ENCODE measurements at regions not wholly inside any gene's neighbourhood (a gene's known extent, or its start where the extent isn't known, plus 50 kb on each side); places are given as distances from the start of the nearest gene placed in this dataset.

GRCh38 chr14:101400830-101401229, 160.5 kb upstream of the DIO3 start:
- Histone ChIP-seq H3K4me2 (ENCODE audit: low read depth, low read length, poor library complexity, severe bottlenecking) (no peak overlapping the region), H3K4me3 (ENCODE audit: insufficient read depth, low read length, poor library complexity, severe bottlenecking) (no peak overlapping the region), H2AFZ (ENCODE audit: low read depth, low read length, severe bottlenecking) (no peak overlapping the region)

GRCh38 chr14:101402936-101403660, 158.2 kb upstream of the DIO3 start:
- Histone ChIP-seq H3F3A (ENCODE audit: insufficient read depth) (no peaks in the 10 kb centered on the region), H2AFZ (ENCODE audit: low read depth, low read length, severe bottlenecking) (no peak overlapping the region), H3K4me2 (ENCODE audit: low read depth, low read length, poor library complexity, severe bottlenecking) (no peak overlapping the region), H3K27me3 (ENCODE audit: low read length) (no peaks in the 10 kb centered on the region), H3K4me3 (ENCODE audit: insufficient read depth, low read length, poor library complexity, severe bottlenecking) (no peak overlapping the region), H4K20me1 (ENCODE audit: low read depth, low read length) (no peaks in the 10 kb centered on the region), H3K9ac (ENCODE audit: low read length) (no peak overlapping the region), H3K27ac (ENCODE audit: low read depth, low read length) (no peak overlapping the region), H3K9me3 (ENCODE audit: insufficient read depth, low read length) (no peaks in the 10 kb centered on the region), H3K36me3 (ENCODE audit: low read length) (no peaks in the 10 kb centered on the region), H3K79me2 (ENCODE audit: insufficient read depth, low read length) (no peaks in the 10 kb centered on the region), H3K9me2 (replicated peaks; ENCODE audit: insufficient read depth, low read length) (no peaks in the 10 kb centered on the region)
- TF ChIP-seq EZH2phosphoT487 (conservative IDR thresholded peaks at IDR 0.05; ENCODE audit: low read length): no peak
- TF ChIP-seq, protein P1, sequence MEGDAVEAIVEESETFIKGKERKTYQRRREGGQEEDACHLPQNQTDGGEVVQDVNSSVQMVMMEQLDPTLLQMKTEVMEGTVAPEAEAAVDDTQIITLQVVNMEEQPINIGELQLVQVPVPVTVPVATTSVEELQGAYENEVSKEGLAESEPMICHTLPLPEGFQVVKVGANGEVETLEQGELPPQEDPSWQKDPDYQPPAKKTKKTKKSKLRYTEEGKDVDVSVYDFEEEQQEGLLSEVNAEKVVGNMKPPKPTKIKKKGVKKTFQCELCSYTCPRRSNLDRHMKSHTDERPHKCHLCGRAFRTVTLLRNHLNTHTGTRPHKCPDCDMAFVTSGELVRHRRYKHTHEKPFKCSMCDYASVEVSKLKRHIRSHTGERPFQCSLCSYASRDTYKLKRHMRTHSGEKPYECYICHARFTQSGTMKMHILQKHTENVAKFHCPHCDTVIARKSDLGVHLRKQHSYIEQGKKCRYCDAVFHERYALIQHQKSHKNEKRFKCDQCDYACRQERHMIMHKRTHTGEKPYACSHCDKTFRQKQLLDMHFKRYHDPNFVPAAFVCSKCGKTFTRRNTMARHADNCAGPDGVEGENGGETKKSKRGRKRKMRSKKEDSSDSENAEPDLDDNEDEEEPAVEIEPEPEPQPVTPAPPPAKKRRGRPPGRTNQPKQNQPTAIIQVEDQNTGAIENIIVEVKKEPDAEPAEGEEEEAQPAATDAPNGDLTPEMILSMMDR (IDR thresholded peaks at IDR 0.05; ENCODE audit: insufficient read depth, low read length, poor library complexity, severe bottlenecking): no peak

More at GRCh38 chr14:101400830-101401229, 160.5 kb upstream of the DIO3 start:
- Histone ChIP-seq H3K27ac (ENCODE audit: low read depth, low read length) (no peak overlapping the region), H3K9me2 (replicated peaks; ENCODE audit: insufficient read depth, low read length) (no peaks in the 10 kb centered on the region), H3K9ac (ENCODE audit: low read length) (no peak overlapping the region), H3F3A (ENCODE audit: insufficient read depth) (no peaks in the 10 kb centered on the region), H4K20me1 (ENCODE audit: low read depth, low read length) (no peaks in the 10 kb centered on the region), H3K36me3 (ENCODE audit: low read length) (no peaks in the 10 kb centered on the region), H3K9me3 (ENCODE audit: insufficient read depth, low read length) (no peaks in the 10 kb centered on the region), H3K27me3 (ENCODE audit: low read length) (no peaks in the 10 kb centered on the region), H3K79me2 (ENCODE audit: insufficient read depth, low read length) (no peaks in the 10 kb centered on the region)
- no peak for TF ChIP-seq EZH2phosphoT487 (conservative IDR thresholded peaks at IDR 0.05; ENCODE audit: low read length)

DNA sequence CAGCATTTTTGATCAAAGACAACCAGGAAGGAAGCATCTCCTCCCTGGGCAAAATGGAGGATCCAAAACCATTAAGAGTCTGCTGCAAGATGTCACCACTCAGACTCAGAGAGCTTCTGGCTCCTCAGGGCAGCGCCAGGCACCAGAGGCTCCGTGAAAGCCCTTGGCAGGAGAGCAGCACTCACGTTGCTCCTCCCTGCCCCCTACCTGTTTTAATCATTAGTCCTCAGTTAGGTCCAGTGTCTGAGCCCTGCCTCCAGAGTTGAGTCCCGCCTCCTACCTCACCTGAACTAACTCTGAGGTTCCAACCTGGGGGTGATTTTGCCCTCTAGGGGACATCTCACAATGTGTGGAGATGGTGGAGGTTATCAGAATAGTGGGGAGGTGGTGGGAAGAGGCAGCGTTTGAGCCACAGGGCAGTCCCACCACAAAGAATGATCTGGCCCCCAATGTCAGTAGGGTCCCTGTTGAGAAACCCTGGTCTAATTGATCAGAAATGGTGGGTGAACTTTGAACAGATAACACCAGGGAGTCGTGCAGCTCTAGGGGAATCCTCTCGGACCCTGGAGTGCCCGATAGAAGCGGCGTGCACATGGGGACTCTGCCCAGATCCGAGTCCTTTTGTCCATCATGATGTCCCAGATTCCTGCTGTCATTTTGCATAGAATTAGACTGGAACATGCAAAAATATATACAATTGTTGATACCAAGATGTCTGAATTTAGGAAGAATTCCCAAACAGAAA, 156.7 kb upstream of the DIO3 start:
- no peak overlapping the region for H3K27ac ChIP-seq (ENCODE audit: low read depth, low read length)
- no peaks in the 10 kb centered on the region for H4K20me1 ChIP-seq (ENCODE audit: low read depth, low read length)
- H3K9ac ChIP-seq (ENCODE audit: low read length): no peak overlapping the region
- H3K27me3 ChIP-seq (ENCODE audit: low read length): no peaks in the 10 kb centered on the region
- no peaks in the 10 kb centered on the region for H3K79me2 ChIP-seq (ENCODE audit: insufficient read depth, low read length)
- H2AFZ ChIP-seq (ENCODE audit: low read depth, low read length, severe bottlenecking): no peak overlapping the region
- no peaks in the 10 kb centered on the region for H3F3A ChIP-seq (ENCODE audit: insufficient read depth)
- no peaks in the 10 kb centered on the region for H3K36me3 ChIP-seq (ENCODE audit: low read length)
- H3K4me2 ChIP-seq (ENCODE audit: low read depth, low read length, poor library complexity, severe bottlenecking): no peak overlapping the region
- H3K9me3 ChIP-seq (ENCODE audit: insufficient read depth, low read length): no peaks in the 10 kb centered on the region
- TF ChIP-seq, protein P1 (IDR thresholded peaks at IDR 0.05; ENCODE audit: insufficient read depth, low read length, poor library complexity, severe bottlenecking): no peak
- no peak for TF ChIP-seq EZH2phosphoT487 (conservative IDR thresholded peaks at IDR 0.05; ENCODE audit: low read length)
- H3K4me3 ChIP-seq (ENCODE audit: insufficient read depth, low read length, poor library complexity, severe bottlenecking): no peak overlapping the region
- H3K9me2 ChIP-seq (replicated peaks; ENCODE audit: insufficient read depth, low read length): no peaks in the 10 kb centered on the region
